Right lobe of liver (tissue), 4 donors: ENCODE measurements at regions not wholly inside any gene's neighbourhood (a gene's known extent, or its start where the extent isn't known, plus 50 kb on each side); places are given as distances from the start of the nearest gene placed in this dataset.

ENCODE experiments used
- POLR2A ChIP-seq: fragments of 450-650 bp; IDR thresholded peaks from one replicate; pipeline ENCODE4 v1.6.1; 2017; ENCODE audit warnings: antibody characterized with exemption, mild to moderate bottlenecking
- TF ChIP-seq, protein P1 (sequence below), 4 donors: fragments of 200-600 bp in 3 of 4; fragments of 450-650 bp in 1 of 4; IDR thresholded peaks; one replicate each; pipeline versions ENCODE4 v1.5.1 to v1.8.0; 2016 to 2022; ENCODE audit warnings: antibody characterized with exemption in 4 of 4, mild to moderate bottlenecking in 2 of 4
- donor health status: DM: no; HTN: no; CAD: no.
- donor health status: DM: no; HTN: no; CAD: no.
- donor health status: DM: no; HTN: yes; CAD: no.

DNA sequence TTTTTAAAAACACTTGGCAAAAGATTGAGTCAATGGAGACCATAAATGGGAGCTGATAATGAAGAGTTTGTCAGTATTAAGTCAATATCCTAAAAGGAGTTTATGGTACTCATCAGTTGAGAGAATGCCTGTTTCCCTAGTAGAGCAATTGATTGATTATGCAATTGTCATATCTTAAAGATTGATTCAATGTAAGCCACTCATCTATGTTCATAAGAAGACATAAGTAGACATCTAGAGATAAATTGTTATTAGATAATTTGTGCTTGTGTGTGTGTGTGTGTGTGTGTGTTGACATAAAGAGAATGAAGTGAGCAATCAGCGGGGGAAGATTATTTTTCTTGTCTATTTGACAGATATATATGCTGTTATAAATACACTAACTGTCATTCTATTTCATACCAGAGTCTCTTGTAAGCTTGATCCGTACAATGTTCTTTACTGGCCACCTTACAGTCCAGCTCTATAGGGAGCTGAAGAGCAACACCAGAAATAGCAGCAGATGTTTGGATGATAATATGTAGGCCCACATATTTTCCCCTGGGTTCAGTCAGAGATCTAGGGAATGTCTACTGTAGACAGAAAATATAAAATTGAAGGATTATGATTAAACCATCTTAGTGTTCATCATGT is 848.6 kb upstream of the EPHA6 start:
- TF ChIP-seq, protein P1, sequence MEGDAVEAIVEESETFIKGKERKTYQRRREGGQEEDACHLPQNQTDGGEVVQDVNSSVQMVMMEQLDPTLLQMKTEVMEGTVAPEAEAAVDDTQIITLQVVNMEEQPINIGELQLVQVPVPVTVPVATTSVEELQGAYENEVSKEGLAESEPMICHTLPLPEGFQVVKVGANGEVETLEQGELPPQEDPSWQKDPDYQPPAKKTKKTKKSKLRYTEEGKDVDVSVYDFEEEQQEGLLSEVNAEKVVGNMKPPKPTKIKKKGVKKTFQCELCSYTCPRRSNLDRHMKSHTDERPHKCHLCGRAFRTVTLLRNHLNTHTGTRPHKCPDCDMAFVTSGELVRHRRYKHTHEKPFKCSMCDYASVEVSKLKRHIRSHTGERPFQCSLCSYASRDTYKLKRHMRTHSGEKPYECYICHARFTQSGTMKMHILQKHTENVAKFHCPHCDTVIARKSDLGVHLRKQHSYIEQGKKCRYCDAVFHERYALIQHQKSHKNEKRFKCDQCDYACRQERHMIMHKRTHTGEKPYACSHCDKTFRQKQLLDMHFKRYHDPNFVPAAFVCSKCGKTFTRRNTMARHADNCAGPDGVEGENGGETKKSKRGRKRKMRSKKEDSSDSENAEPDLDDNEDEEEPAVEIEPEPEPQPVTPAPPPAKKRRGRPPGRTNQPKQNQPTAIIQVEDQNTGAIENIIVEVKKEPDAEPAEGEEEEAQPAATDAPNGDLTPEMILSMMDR (IDR thresholded peaks at IDR 0.05), result no peak
- no peak for TF ChIP-seq POLR2A
